ENCODE measurements at regions not wholly inside any gene's neighbourhood (a gene's known extent, or its start where the extent isn't known, plus 50 kb on each side); places are given as distances from the start of the nearest gene placed in this dataset.

- TF ChIP-seq CTCF (conservative IDR thresholded peaks at IDR 0.05; ENCODE audit: low read depth, low read length) = no peak
- no peak for TF ChIP-seq EZH2 (IDR thresholded peaks at IDR 0.05; ENCODE audit: low read length, unreplicated experiment)
- no peak for TF ChIP-seq EZH2phosphoT487 (IDR thresholded peaks at IDR 0.05; ENCODE audit: borderline replicate concordance, low read length)
Observed at GRCh38 chr10:131829156-131829930, 71.5 kb upstream of the PPP2R2D start.
